ENCODE measurements at regions not wholly inside any gene's neighbourhood (a gene's known extent, or its start where the extent isn't known, plus 50 kb on each side); places are given as distances from the start of the nearest gene placed in this dataset.

GRCh38 chr14:83764656-83765599 is 1765.0 kb upstream of the FLRT2 start:
- no peak for TF ChIP-seq POLR2A (IDR thresholded peaks at IDR 0.05; ENCODE audit: low read depth, low read length)
- TF ChIP-seq TAF1 (IDR thresholded peaks at IDR 0.05; ENCODE audit: borderline replicate concordance, low read depth, low read length) = no peak
- TF ChIP-seq POLR2AphosphoS5 (IDR thresholded peaks at IDR 0.05; ENCODE audit: low read depth, low read length) = no peak
